GM23248 (cell line): ENCODE measurements at regions not wholly inside any gene's neighbourhood (a gene's known extent, or its start where the extent isn't known, plus 50 kb on each side); places are given as distances from the start of the nearest gene placed in this dataset.

Experiments
- DNase-seq: peaks from one replicate; pipeline ENCODE4 v3.0.0-alpha.2; 2015
- H2AFZ ChIP-seq: fragments of 200-600 bp; sonication (generic); 2 replicates; pipeline ENCODE4 v1.6.1; 2016; ENCODE audit warnings: antibody characterized with exemption
- H3F3A ChIP-seq: fragments of 200-600 bp; sonication (generic); 2 replicates; pipeline ENCODE4 v1.6.1; 2016; ENCODE audit warnings: mild to moderate bottlenecking, antibody characterized with exemption, mixed run types; ENCODE audit not compliant: insufficient read depth
- H3K27ac ChIP-seq: fragments of 200-600 bp; sonication (generic); 2 replicates; pipeline ENCODE4 v1.5.1; 2016; ENCODE audit warnings: mild to moderate bottlenecking
- H3K27me3 ChIP-seq: fragments of 200-600 bp; sonication (generic); replicated peaks from 2 replicates; pipeline ENCODE4 v1.6.1; 2016; ENCODE audit warnings: mild to moderate bottlenecking; ENCODE audit not compliant: insufficient read depth
- H3K36me3 ChIP-seq: fragments of 200-600 bp; sonication (generic); 2 replicates; pipeline ENCODE4 v1.6.1; 2016; ENCODE audit warnings: low read depth, mild to moderate bottlenecking
- H3K4me1 ChIP-seq: fragments of 200-600 bp; sonication (generic); 2 replicates; pipeline ENCODE4 v1.6.1; 2016; ENCODE audit warnings: mild to moderate bottlenecking; ENCODE audit not compliant: insufficient read depth
- H3K4me2 ChIP-seq: fragments of 200-600 bp; sonication (generic); one replicate; pipeline ENCODE4 v1.6.1; 2016; ENCODE audit warnings: mild to moderate bottlenecking; ENCODE audit not compliant: unreplicated experiment
- H3K4me3 ChIP-seq: fragments of 200-600 bp; sonication (generic); 2 replicates; pipeline ENCODE4 v1.5.1; 2016; ENCODE audit warnings: mild to moderate bottlenecking
- H3K79me2 ChIP-seq: fragments of 200-600 bp; sonication (generic); 2 replicates; pipeline ENCODE4 v1.6.1; 2016; ENCODE audit warnings: mild to moderate bottlenecking; ENCODE audit not compliant: insufficient read depth
- H3K9ac ChIP-seq: fragments of 200-600 bp; sonication (generic); 2 replicates; pipeline ENCODE4 v1.6.1; 2016; ENCODE audit warnings: mild to moderate bottlenecking
- H3K9me2 ChIP-seq: fragments of 200-600 bp; sonication (generic); 2 replicates; pipeline ENCODE4 v1.6.1; 2016; ENCODE audit warnings: mixed run types, mild to moderate bottlenecking, moderate library complexity; ENCODE audit not compliant: insufficient read depth
- H3K9me3 ChIP-seq: fragments of 200-600 bp; sonication (generic); one replicate; pipeline ENCODE4 v1.6.1; 2017; ENCODE audit warnings: low read depth
- H4K20me1 ChIP-seq: fragments of 200-600 bp; sonication (generic); 2 replicates; pipeline ENCODE4 v1.6.0; 2016; ENCODE audit not compliant: insufficient read depth
- EZH2 ChIP-seq: fragments of 200-600 bp; sonication (generic); IDR thresholded peaks from 2 replicates; pipeline ENCODE4 v1.6.1; 2018; ENCODE audit warnings: antibody characterized with exemption, mild to moderate bottlenecking; ENCODE audit not compliant: insufficient read depth, poor library complexity, severe bottlenecking
- EZH2phosphoT487 ChIP-seq: fragments of 200-600 bp; sonication (generic); IDR thresholded peaks from 2 replicates; pipeline ENCODE4 v1.6.1; 2018; ENCODE audit warnings: antibody characterized with exemption, moderate library complexity, mild to moderate bottlenecking, low read depth; ENCODE audit not compliant: insufficient read depth
- WGBS, 2 experiments: methylation state at CpG; one replicate each; pipeline ENCODE4 v1.1.6; 2015 to 2017; ENCODE audit warnings: low lambda C conversion rate in 2 of 2, low coverage in 1 of 2; ENCODE audit errors: missing lambda C conversion rate in 2 of 2; 5-methylcytosine and 5-hydroxymethylcytosine counted together
- in situ Hi-C: fragments of 300-500 bp; cut with MboI; formaldehyde crosslinking; loops from 2 replicates; pipeline ENCODE4 v1.15.0; 2020

- WGBS, 2 experiments: 66 to 67% methylated on average over 6 of the region's 6 CpGs
- Histone ChIP-seq H3K27ac (peak overlapping the region; percentile 58), H3K9me3 (no peaks in the 10 kb centered on the region), H2AFZ (peak overlapping the region; percentile 91; the same call in 1 of the 2 replicates), H4K20me1 (no peaks in the 10 kb centered on the region), H3K27me3 (no peaks in the 10 kb centered on the region), H3F3A (peaks cover 6% of the 10 kb centered on the region; the same call in 1 of the 2 replicates), H3K9ac (peak overlapping the region; percentile 28; the same call in 1 of the 2 replicates), H3K36me3 (no peaks in the 10 kb centered on the region), H3K4me3 (no peak overlapping the region), H3K79me2 (no peaks in the 10 kb centered on the region; the same call in 1 of the 2 replicates), H3K4me2 (peak overlapping the region; percentile 45), H3K9me2 (no peaks in the 10 kb centered on the region), H3K4me1 (peaks cover 16% of the 10 kb centered on the region)
- in situ Hi-C loops: no loop called here
- no peak for DNase-seq
- TF ChIP-seq EZH2 (no peak), EZH2phosphoT487 (no peak)
Measured at GRCh38 chr4:154009788-154010187, 220.9 kb upstream of the SFRP2 start.

DNA sequence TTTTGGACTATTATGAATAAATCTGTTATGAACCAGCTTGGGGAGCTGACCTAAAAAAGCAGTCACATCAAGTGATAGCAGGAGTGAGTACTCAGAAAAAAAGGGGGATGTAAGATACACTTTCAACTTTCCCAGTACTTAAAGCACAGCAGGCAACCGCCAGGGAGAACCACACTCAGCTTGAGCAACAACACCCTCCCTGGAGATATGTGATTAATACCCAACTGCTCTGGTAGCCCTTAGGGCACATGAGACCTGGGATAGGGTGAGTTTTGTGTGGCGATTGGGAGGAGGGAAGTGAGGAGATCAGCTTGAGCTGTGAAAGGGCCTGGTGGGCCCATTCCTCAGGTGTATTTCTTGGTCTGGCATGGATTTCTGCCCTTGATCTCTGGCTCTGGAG lies 220.3 kb upstream of the SFRP2 start:
- Histone ChIP-seq H3K4me2 (no peak overlapping the region), H3K79me2 (no peaks in the 10 kb centered on the region; the same call in 1 of the 2 replicates), H3K9ac (no peak overlapping the region), H3K36me3 (no peaks in the 10 kb centered on the region), H3F3A (peaks cover 10% of the 10 kb centered on the region; the same call in 1 of the 2 replicates), H4K20me1 (no peaks in the 10 kb centered on the region), H3K27me3 (no peaks in the 10 kb centered on the region), H3K9me2 (no peaks in the 10 kb centered on the region), H2AFZ (no peak overlapping the region), H3K9me3 (no peaks in the 10 kb centered on the region), H3K27ac (no peak overlapping the region), H3K4me1 (peaks cover 22% of the 10 kb centered on the region), H3K4me3 (no peak overlapping the region)
- WGBS, 2 experiments: 79 to 80% methylated on average over 2 of the region's 2 CpGs
- no peak for TF ChIP-seq EZH2phosphoT487
- no peak for TF ChIP-seq EZH2
- in situ Hi-C loops: no loop called here
- DNase-seq: peak; percentile 53

GRCh38 chr4:154005171-154005520 lies 216.3 kb upstream of the SFRP2 start:
- WGBS, 2 experiments: 23% methylated on average over 5 of the region's 5 CpGs
- H3K9me3 ChIP-seq: no peaks in the 10 kb centered on the region
- no peaks in the 10 kb centered on the region; the same call in 1 of the 2 replicates for H3K79me2 ChIP-seq
- DNase-seq: no peak
- H3K27me3 ChIP-seq: no peaks in the 10 kb centered on the region
- in situ Hi-C loops: no loop called here
- no peaks in the 10 kb centered on the region for H4K20me1 ChIP-seq
- H3F3A ChIP-seq: peaks cover 13% of the 10 kb centered on the region; the same call in 1 of the 2 replicates
- no peaks in the 10 kb centered on the region for H3K9me2 ChIP-seq
- peak overlapping the region; percentile 23 for H3K4me3 ChIP-seq
- H3K36me3 ChIP-seq: no peaks in the 10 kb centered on the region
- peaks cover 20% of the 10 kb centered on the region for H3K4me1 ChIP-seq
- H3K9ac ChIP-seq: peak overlapping the region; percentile 68
- peak overlapping the region; percentile 88 for H3K27ac ChIP-seq
- TF ChIP-seq EZH2phosphoT487 (no peak), EZH2 (no peak)
- H3K4me2 ChIP-seq: peak overlapping the region; percentile 40
- peak overlapping the region; percentile 66 for H2AFZ ChIP-seq

DNA sequence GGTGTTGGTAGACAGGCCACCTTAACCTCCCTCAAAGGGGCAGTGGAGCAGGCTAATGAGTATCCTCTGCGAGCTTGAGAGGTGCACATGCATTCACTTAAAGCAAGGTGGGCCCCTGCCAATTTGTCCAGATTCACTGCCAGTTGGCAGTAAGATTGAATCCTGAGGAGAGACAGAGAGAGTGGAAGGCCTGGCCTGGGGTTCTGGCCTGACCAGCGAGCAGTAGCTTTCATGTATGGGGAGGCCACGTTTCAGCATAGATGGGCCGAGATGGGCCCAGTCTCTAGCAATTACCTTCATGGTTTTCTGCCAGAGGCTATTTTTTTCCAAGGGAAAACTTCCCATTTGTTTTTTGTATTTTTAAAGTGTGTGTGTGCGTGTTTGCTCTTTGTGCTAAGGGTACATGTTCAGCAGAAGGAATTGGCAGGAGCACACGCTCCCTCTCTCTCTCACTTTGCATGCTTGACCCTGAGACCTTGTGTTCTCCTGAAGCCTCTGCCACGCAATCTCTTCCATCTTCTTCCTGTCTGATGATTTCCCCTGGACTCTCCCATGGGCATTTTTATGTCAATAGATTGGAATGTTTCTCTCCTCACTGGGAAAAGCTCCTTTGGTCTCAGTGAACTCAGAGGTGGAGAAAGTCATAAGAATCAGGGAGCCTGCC lies 215.8 kb upstream of the SFRP2 start:
- 4 to 7% methylated on average over 7 of the region's 7 CpGs for WGBS, 2 experiments
- peak overlapping the region; percentile 88 for H3K27ac ChIP-seq
- DNase-seq: peak; percentile 92
- H3K27me3 ChIP-seq: no peaks in the 10 kb centered on the region
- in situ Hi-C loops: no loop called here
- H3K4me3 ChIP-seq: peak overlapping the region; percentile 23; the same call in 1 of the 2 replicates
- H3K4me2 ChIP-seq: peak overlapping the region; percentile 40
- H2AFZ ChIP-seq: peak overlapping the region; percentile 66
- H4K20me1 ChIP-seq: no peaks in the 10 kb centered on the region
- peaks cover 13% of the 10 kb centered on the region; the same call in 1 of the 2 replicates for H3F3A ChIP-seq
- H3K9ac ChIP-seq: peak overlapping the region; percentile 68
- H3K9me3 ChIP-seq: no peaks in the 10 kb centered on the region
- H3K4me1 ChIP-seq: peaks cover 18% of the 10 kb centered on the region
- no peaks in the 10 kb centered on the region; the same call in 1 of the 2 replicates for H3K79me2 ChIP-seq
- H3K36me3 ChIP-seq: no peaks in the 10 kb centered on the region
- no peaks in the 10 kb centered on the region for H3K9me2 ChIP-seq
- TF ChIP-seq EZH2phosphoT487 (no peak), EZH2 (no peak)
